SK-N-SH treated with all-trans-retinoic acid at 6 μM for 48 hours (cell line): ENCODE measurements at regions not wholly inside any gene's neighbourhood (a gene's known extent, or its start where the extent isn't known, plus 50 kb on each side); places are given as distances from the start of the nearest gene placed in this dataset.

Experiments
- ATAC-seq: fragments of 200-7000 bp; cut with Tn5 transposase; 3 replicates; pipeline ENCODE4 v1.9.1; 2020; ENCODE audit warnings: mild to moderate bottlenecking, moderate library complexity
- BACH2 ChIP-seq: fragments of 250-450 bp; sonication (Bioruptor Pico); IDR thresholded peaks from 2 replicates; pipeline ENCODE4 v1.9.0; 2021; ENCODE audit warnings: mild to moderate bottlenecking, borderline replicate concordance
- CSDC2 ChIP-seq: fragments of 250-450 bp; sonication (Bioruptor Pico); IDR thresholded peaks from 2 replicates; pipeline ENCODE4 v1.5.0; 2020; ENCODE audit warnings: mild to moderate bottlenecking, moderate library complexity
- ESRRG ChIP-seq: fragments of 250-450 bp; sonication (Bioruptor Pico); IDR thresholded peaks from 2 replicates; pipeline ENCODE4 v1.6.1; 2021; ENCODE audit warnings: mild to moderate bottlenecking
- GLIS3 ChIP-seq: fragments of 250-450 bp; sonication (Bioruptor Pico); IDR thresholded peaks from 2 replicates; pipeline ENCODE4 v1.5.0; 2020; ENCODE audit warnings: mild to moderate bottlenecking, moderate library complexity
- ISL1 ChIP-seq: fragments of 250-450 bp; sonication (Bioruptor Pico); IDR thresholded peaks from 2 replicates; pipeline ENCODE4 v2.1.2; 2022; ENCODE audit warnings: mild to moderate bottlenecking, moderate library complexity
- OSR1 ChIP-seq: fragments of 250-450 bp; sonication (Bioruptor Pico); IDR thresholded peaks from 2 replicates; pipeline ENCODE4 v1.8.0; 2022; ENCODE audit warnings: moderate library complexity, mild to moderate bottlenecking, inconsistent platforms
- PATZ1 ChIP-seq: fragments of 250-450 bp; sonication (Bioruptor Pico); IDR thresholded peaks from 2 replicates; pipeline ENCODE4 v1.8.0; 2020; ENCODE audit warnings: mild to moderate bottlenecking, moderate library complexity, borderline replicate concordance
- PPARA ChIP-seq: fragments of 250-450 bp; sonication (Bioruptor Pico); IDR thresholded peaks from 2 replicates; pipeline ENCODE4 v1.5.0; 2020; ENCODE audit warnings: mild to moderate bottlenecking, borderline replicate concordance
- RARB ChIP-seq: fragments of 250-450 bp; sonication (Bioruptor Pico); IDR thresholded peaks from 2 replicates; pipeline ENCODE4 v1.8.0; 2021; ENCODE audit warnings: mild to moderate bottlenecking, moderate library complexity
- SNAI2 ChIP-seq: fragments of 250-450 bp; sonication (Bioruptor Pico); IDR thresholded peaks from 2 replicates; pipeline ENCODE4 v1.5.0; 2020; ENCODE audit warnings: mild to moderate bottlenecking, moderate library complexity
- TCF4 ChIP-seq: fragments of 250-450 bp; sonication (Bioruptor Pico); IDR thresholded peaks from 2 replicates; pipeline ENCODE4 v1.8.0; 2021; ENCODE audit warnings: mild to moderate bottlenecking, moderate library complexity, borderline replicate concordance
- TOX ChIP-seq: fragments of 250-450 bp; sonication (Bioruptor Pico); IDR thresholded peaks from 2 replicates; pipeline ENCODE4 v1.8.0; 2021; ENCODE audit warnings: mild to moderate bottlenecking, moderate library complexity, borderline replicate concordance
- ZC3H10 ChIP-seq: fragments of 250-450 bp; sonication (Bioruptor Pico); IDR thresholded peaks from 2 replicates; pipeline ENCODE4 v1.5.1; 2021; ENCODE audit warnings: mild to moderate bottlenecking, moderate library complexity
- ZFP3 ChIP-seq: fragments of 250-450 bp; sonication (Bioruptor Pico); IDR thresholded peaks from 2 replicates; pipeline ENCODE4 v1.5.0; 2020; ENCODE audit warnings: mild to moderate bottlenecking, moderate library complexity
- ZFP30 ChIP-seq: fragments of 450-650 bp; formaldehyde crosslinking; IDR thresholded peaks from 2 replicates; pipeline ENCODE4 v1.5.0; 2022; ENCODE audit warnings: mild to moderate bottlenecking, moderate library complexity
- ZNF565 ChIP-seq: fragments of 450-650 bp; formaldehyde crosslinking; conservative IDR thresholded peaks from 2 replicates; pipeline ENCODE4 v1.5.0; 2020; ENCODE audit warnings: low read depth, mild to moderate bottlenecking, moderate library complexity
- ZNF8 ChIP-seq: fragments of 450-650 bp; formaldehyde crosslinking; IDR thresholded peaks from 2 replicates; pipeline ENCODE4 v1.5.0; 2020; ENCODE audit warnings: mild to moderate bottlenecking, moderate library complexity
- TF ChIP-seq, protein P1 (sequence below): fragments of 250-450 bp; sonication (Bioruptor Pico); IDR thresholded peaks from 2 replicates; pipeline ENCODE4 v1.5.1; 2021; ENCODE audit warnings: mild to moderate bottlenecking, moderate library complexity
- TF ChIP-seq, protein P2 (sequence below): fragments of 250-450 bp; sonication (Bioruptor Pico); IDR thresholded peaks from 2 replicates; pipeline ENCODE4 v1.8.0; 2021; ENCODE audit warnings: low read depth, mild to moderate bottlenecking, moderate library complexity, borderline replicate concordance
- TF ChIP-seq, protein P3 (sequence below): fragments of 250-450 bp; sonication (Bioruptor Pico); IDR thresholded peaks from 2 replicates; pipeline ENCODE4 v1.5.0; 2020; ENCODE audit warnings: mild to moderate bottlenecking, moderate library complexity

DNA sequence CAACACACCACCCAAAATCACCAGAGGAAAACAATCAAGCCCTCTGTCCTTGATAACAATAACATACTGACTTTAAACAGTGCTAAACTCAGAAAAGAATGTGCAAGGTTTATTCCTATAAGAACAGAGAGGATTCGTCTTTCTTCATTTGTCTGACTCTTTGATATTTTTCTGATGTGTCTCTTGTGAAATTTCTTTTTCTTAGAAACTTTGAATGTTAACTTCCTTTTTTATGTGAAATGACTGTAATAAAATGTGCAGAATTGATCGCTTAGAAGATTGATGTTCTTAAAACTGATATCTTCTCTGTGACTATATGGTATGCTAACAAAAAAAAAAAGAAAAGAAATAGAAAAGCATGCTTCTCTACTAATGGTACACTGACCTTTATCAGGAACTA, 947.4 kb upstream of the CITED2 start:
- TF ChIP-seq ZNF565 = no peak
- TF ChIP-seq, protein P1, sequence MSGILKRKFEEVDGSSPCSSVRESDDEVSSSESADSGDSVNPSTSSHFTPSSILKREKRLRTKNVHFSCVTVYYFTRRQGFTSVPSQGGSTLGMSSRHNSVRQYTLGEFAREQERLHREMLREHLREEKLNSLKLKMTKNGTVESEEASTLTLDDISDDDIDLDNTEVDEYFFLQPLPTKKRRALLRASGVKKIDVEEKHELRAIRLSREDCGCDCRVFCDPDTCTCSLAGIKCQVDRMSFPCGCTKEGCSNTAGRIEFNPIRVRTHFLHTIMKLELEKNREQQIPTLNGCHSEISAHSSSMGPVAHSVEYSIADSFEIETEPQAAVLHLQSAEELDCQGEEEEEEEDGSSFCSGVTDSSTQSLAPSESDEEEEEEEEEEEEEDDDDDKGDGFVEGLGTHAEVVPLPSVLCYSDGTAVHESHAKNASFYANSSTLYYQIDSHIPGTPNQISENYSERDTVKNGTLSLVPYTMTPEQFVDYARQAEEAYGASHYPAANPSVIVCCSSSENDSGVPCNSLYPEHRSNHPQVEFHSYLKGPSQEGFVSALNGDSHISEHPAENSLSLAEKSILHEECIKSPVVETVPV (CRISPR knock-in tag) = no peak
- TF ChIP-seq RARB (CRISPR knock-in tag) = no peak
- TF ChIP-seq TCF4 (CRISPR knock-in tag) = no peak
- no peak for TF ChIP-seq BACH2 (CRISPR knock-in tag)
- TF ChIP-seq SNAI2 (CRISPR knock-in tag) = no peak
- no peak for TF ChIP-seq ZC3H10
- no peak for TF ChIP-seq ISL1 (CRISPR knock-in tag)
- TF ChIP-seq, protein P2, sequence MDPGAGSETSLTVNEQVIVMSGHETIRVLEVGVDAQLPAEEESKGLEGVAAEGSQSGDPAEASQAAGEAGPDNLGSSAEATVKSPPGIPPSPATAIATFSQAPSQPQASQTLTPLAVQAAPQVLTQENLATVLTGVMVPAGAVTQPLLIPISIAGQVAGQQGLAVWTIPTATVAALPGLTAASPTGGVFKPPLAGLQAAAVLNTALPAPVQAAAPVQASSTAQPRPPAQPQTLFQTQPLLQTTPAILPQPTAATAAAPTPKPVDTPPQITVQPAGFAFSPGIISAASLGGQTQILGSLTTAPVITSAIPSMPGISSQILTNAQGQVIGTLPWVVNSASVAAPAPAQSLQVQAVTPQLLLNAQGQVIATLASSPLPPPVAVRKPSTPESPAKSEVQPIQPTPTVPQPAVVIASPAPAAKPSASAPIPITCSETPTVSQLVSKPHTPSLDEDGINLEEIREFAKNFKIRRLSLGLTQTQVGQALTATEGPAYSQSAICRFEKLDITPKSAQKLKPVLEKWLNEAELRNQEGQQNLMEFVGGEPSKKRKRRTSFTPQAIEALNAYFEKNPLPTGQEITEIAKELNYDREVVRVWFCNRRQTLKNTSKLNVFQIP (CRISPR knock-in tag) = no peak
- no peak for TF ChIP-seq ESRRG
- TF ChIP-seq OSR1 (CRISPR knock-in tag) = no peak
- no peak for TF ChIP-seq GLIS3 (CRISPR knock-in tag)
- TF ChIP-seq ZFP30 = no peak
- TF ChIP-seq TOX (CRISPR knock-in tag) = no peak
- TF ChIP-seq, all 23 proteins: peak for 0
- no peak for ATAC-seq

GRCh38 chr6:140320081-140321080, 945.9 kb upstream of the CITED2 start:
- TF ChIP-seq GLIS3 (CRISPR knock-in tag) (no peak), PATZ1 (no peak), ZNF565 (no peak), ZFP3 (CRISPR knock-in tag) (no peak), PPARA (CRISPR knock-in tag) (no peak), ESRRG (no peak), CSDC2 (CRISPR knock-in tag) (no peak), TOX (CRISPR knock-in tag) (no peak), ZNF8 (CRISPR knock-in tag) (no peak), ISL1 (CRISPR knock-in tag) (no peak), TCF4 (CRISPR knock-in tag) (no peak), BACH2 (CRISPR knock-in tag) (no peak)
- TF ChIP-seq, protein P2 (CRISPR knock-in tag) = no peak
- TF ChIP-seq, protein P3, sequence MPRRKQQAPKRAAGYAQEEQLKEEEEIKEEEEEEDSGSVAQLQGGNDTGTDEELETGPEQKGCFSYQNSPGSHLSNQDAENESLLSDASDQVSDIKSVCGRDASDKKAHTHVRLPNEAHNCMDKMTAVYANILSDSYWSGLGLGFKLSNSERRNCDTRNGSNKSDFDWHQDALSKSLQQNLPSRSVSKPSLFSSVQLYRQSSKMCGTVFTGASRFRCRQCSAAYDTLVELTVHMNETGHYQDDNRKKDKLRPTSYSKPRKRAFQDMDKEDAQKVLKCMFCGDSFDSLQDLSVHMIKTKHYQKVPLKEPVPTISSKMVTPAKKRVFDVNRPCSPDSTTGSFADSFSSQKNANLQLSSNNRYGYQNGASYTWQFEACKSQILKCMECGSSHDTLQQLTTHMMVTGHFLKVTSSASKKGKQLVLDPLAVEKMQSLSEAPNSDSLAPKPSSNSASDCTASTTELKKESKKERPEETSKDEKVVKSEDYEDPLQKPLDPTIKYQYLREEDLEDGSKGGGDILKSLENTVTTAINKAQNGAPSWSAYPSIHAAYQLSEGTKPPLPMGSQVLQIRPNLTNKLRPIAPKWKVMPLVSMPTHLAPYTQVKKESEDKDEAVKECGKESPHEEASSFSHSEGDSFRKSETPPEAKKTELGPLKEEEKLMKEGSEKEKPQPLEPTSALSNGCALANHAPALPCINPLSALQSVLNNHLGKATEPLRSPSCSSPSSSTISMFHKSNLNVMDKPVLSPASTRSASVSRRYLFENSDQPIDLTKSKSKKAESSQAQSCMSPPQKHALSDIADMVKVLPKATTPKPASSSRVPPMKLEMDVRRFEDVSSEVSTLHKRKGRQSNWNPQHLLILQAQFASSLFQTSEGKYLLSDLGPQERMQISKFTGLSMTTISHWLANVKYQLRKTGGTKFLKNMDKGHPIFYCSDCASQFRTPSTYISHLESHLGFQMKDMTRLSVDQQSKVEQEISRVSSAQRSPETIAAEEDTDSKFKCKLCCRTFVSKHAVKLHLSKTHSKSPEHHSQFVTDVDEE (CRISPR knock-in tag) = no peak
- no peak for ATAC-seq
